HepG2 (cell line): ENCODE measurements at regions not wholly inside any gene's neighbourhood (a gene's known extent, or its start where the extent isn't known, plus 50 kb on each side); places are given as distances from the start of the nearest gene placed in this dataset.

ENCODE experiments used
- ATAC-seq: fragments of 200-7000 bp; cut with Tn5 transposase; 3 replicates; pipeline ENCODE4 v1.9.1; 2020; ENCODE audit warnings: mild to moderate bottlenecking, moderate library complexity
- BruUV-seq: library from RNA; stranded (reverse); fragments of 400-500 nt; replicated peaks from 2 replicates; lab custom pipeline; 2021; lab: Mats Ljungman, UMichigan
- CTCF ChIA-PET: fragments of 300-600 bp; formaldehyde crosslinking; extraction: SDS; loops from one replicate; lab custom pipeline; 2021; ENCODE audit warnings: low total read pairs, inconsistent platforms, low intra/inter-chr PET ratio; lab: Yijun Ruan, JAX
- POLR2A ChIA-PET: fragments of 350-600 bp; sonication (Branson Sonifier 250); formaldehyde crosslinking; loops from one replicate; lab custom pipeline; 2020; ENCODE audit warnings: antibody characterized with exemption, inconsistent platforms; lab: Yijun Ruan, JAX
- DNase-seq: peaks from one replicate; pipeline ENCODE4 v3.0.0-alpha.2; 2015; ENCODE audit warnings: low spot score
- FAIRE-seq: peaks from 3 replicates; lab custom pipeline; 2011; peaks lifted over from hg19 to GRCh38; lab: Jason Lieb, UNC
- H2AFZ ChIP-seq: one replicate; pipeline ENCODE4 v1.6.1; 2011; ENCODE audit warnings: low read length, inconsistent platforms
- H3K27ac ChIP-seq: fragments of 300-600 bp; 3 replicates; pipeline ENCODE4 v1.8.0; 2011; ENCODE audit warnings: mixed run types, mild to moderate bottlenecking, mixed read lengths, low read length, inconsistent platforms; ENCODE audit not compliant: insufficient read depth; ENCODE audit errors: extremely low read length
- H3K27me3 ChIP-seq, 2 experiments: fragments of 200-600 bp in 1 of 2; 2 replicates in 1 of 2; 3 replicates in 1 of 2; pipeline versions ENCODE4 v1.6.0 to v1.8.0; 2011; ENCODE audit warnings: low read length in 2 of 2, mild to moderate bottlenecking in 2 of 2, moderate library complexity in 2 of 2, inconsistent platforms in 1 of 2; ENCODE audit not compliant: insufficient read depth in 2 of 2, control insufficient read depth in 1 of 2
- H3K36me3 ChIP-seq, 2 experiments: fragments of 200-600 bp in 1 of 2; replicated peaks in 1 of 2; 2 replicates in 1 of 2; 3 replicates in 1 of 2; pipeline versions ENCODE4 v1.5.1 to v1.8.0; 2011; ENCODE audit warnings: low read length in 2 of 2, inconsistent platforms in 1 of 2; ENCODE audit not compliant: insufficient read depth in 2 of 2, control insufficient read depth in 1 of 2
- H3K4me1 ChIP-seq: 2 replicates; pipeline ENCODE4 v1.5.1; 2012; ENCODE audit warnings: low read length, inconsistent platforms; ENCODE audit not compliant: insufficient read depth
- H3K4me2 ChIP-seq: 2 replicates; pipeline ENCODE4 v1.6.0; 2011; ENCODE audit warnings: low read depth, low read length, inconsistent platforms
- H3K4me3 ChIP-seq, 3 experiments: fragments of 200-600 bp in 1 of 3; sonication (generic), shearing (Covaris generic) in 1 of 3; replicated peaks in 1 of 3; 2 replicates each; pipeline ENCODE4 v1.5.1; 2011 to 2016; ENCODE audit warnings: low read length in 3 of 3, inconsistent platforms in 2 of 3, low read depth in 2 of 3, mild to moderate bottlenecking in 2 of 3, control low read depth in 1 of 3, mixed read lengths in 1 of 3; ENCODE audit not compliant: insufficient read depth in 1 of 3
- H3K79me2 ChIP-seq: one replicate; pipeline ENCODE4 v1.6.1; 2011; ENCODE audit warnings: low read length, inconsistent platforms; ENCODE audit not compliant: insufficient read depth
- H3K9ac ChIP-seq: 2 replicates; pipeline ENCODE4 v1.6.0; 2011; ENCODE audit warnings: mild to moderate bottlenecking, low read depth, low read length, inconsistent platforms; ENCODE audit not compliant: insufficient read depth
- H3K9me3 ChIP-seq: 2 replicates; pipeline ENCODE4 v1.5.1; 2012; ENCODE audit warnings: mild to moderate bottlenecking, low read length
- H4K20me1 ChIP-seq: 2 replicates; pipeline ENCODE4 v1.6.0; 2011; ENCODE audit warnings: inconsistent platforms, mild to moderate bottlenecking, low read length, moderate library complexity; ENCODE audit not compliant: insufficient read depth
- CHD2 ChIP-seq: IDR thresholded peaks from 2 replicates; pipeline ENCODE4 v1.6.1; 2011; ENCODE audit warnings: low read depth, low read length, improper control_type of control experiment
- ELK4 ChIP-seq: sonication (generic); formaldehyde crosslinking; IDR thresholded peaks from 2 replicates; pipeline ENCODE4 v1.9.0; 2021; ENCODE audit warnings: missing genetic modification reagents, borderline replicate concordance
- HIVEP1 ChIP-seq: sonication (generic); formaldehyde crosslinking; IDR thresholded peaks from 2 replicates; pipeline ENCODE4 v1.4.0; 2020; ENCODE audit warnings: mild to moderate bottlenecking, missing genetic modification reagents
- KMT2A ChIP-seq: sonication (generic); formaldehyde crosslinking; IDR thresholded peaks from 2 replicates; pipeline ENCODE4 v1.4.0; 2020; ENCODE audit warnings: missing genetic modification reagents
- MAF1 ChIP-seq: sonication (generic); formaldehyde crosslinking; IDR thresholded peaks from 2 replicates; pipeline ENCODE4 v1.5.0; 2020; ENCODE audit warnings: missing genetic modification reagents, borderline replicate concordance
- MTF2 ChIP-seq: sonication (generic); formaldehyde crosslinking; IDR thresholded peaks from 2 replicates; pipeline ENCODE4 v1.5.0; 2020; ENCODE audit warnings: missing genetic modification reagents, borderline replicate concordance
- RFX1 ChIP-seq: fragments of 450-650 bp; IDR thresholded peaks from 2 replicates; pipeline ENCODE4 v1.6.1; 2017
- SKI ChIP-seq: fragments of 450-650 bp; IDR thresholded peaks from one replicate; pipeline ENCODE4 v1.6.1; 2018; ENCODE audit warnings: mild to moderate bottlenecking; ENCODE audit not compliant: partially characterized antibody
- STAG1 ChIP-seq: sonication (generic); formaldehyde crosslinking; IDR thresholded peaks from 2 replicates; pipeline ENCODE4 v1.4.0; 2020; ENCODE audit warnings: missing genetic modification reagents
- TEAD3 ChIP-seq: optimal IDR thresholded peaks from 2 replicates; pipeline ENCODE3; 2016; ENCODE audit warnings: borderline replicate concordance
- TRAFD1 ChIP-seq: sonication (generic); formaldehyde crosslinking; IDR thresholded peaks from 2 replicates; pipeline ENCODE4 v1.5.1; 2020; ENCODE audit warnings: missing genetic modification reagents, mild to moderate bottlenecking, borderline replicate concordance
- ZFP62 ChIP-seq: sonication (generic); formaldehyde crosslinking; IDR thresholded peaks from 2 replicates; pipeline ENCODE4 v1.4.0; 2020; ENCODE audit warnings: missing genetic modification reagents
- ZNF136 ChIP-seq: sonication (generic); formaldehyde crosslinking; IDR thresholded peaks from 2 replicates; pipeline ENCODE4 v1.8.1; 2022; ENCODE audit warnings: low read depth, mild to moderate bottlenecking, moderate library complexity, missing genetic modification reagents
- ZNF432 ChIP-seq: sonication (generic); formaldehyde crosslinking; IDR thresholded peaks from 2 replicates; pipeline ENCODE4 v1.5.0; 2020; ENCODE audit warnings: missing genetic modification reagents, mild to moderate bottlenecking, borderline replicate concordance
- ZNF776 ChIP-seq: sonication (generic); formaldehyde crosslinking; IDR thresholded peaks from 2 replicates; pipeline ENCODE4 v1.4.0; 2020; ENCODE audit warnings: mild to moderate bottlenecking, missing genetic modification reagents
- ZSCAN30 ChIP-seq: sonication (generic); formaldehyde crosslinking; IDR thresholded peaks from 2 replicates; pipeline ENCODE4 v1.5.0; 2020; ENCODE audit warnings: mild to moderate bottlenecking, missing genetic modification reagents
- whole genome bisulfite sequencing: methylation state at CpG from one replicate; pipeline ENCODE4 v1.1.6; 2017; ENCODE audit warnings: low lambda C conversion rate; 5-methylcytosine and 5-hydroxymethylcytosine counted together
- in situ Hi-C: cut with HindIII; loops from 2 replicates; pipeline ENCODE4 v1.10.0; 2017; ENCODE audit warnings: low pct_unique_long_range_greater_than_20kb; ENCODE audit not compliant: extremely low pct_ligation_motif_present
- intact Hi-C: fragments of 100-400 bp; cut with micrococcal nuclease; formaldehyde crosslinking; loops from one replicate; pipeline ENCODE4 v1.10.0; 2022; ENCODE audit not compliant: unreplicated experiment

GRCh38 chr2:235366390-235366789 lies 127.5 kb upstream of the AGAP1 start (continued):
- TF ChIP-seq SKI (no peak), MAF1 (CRISPR knock-in tag) (no peak)
- TF ChIP-seq, all 625 proteins: peak for 0

GRCh38 chr2:235366807-235367206 lies 127.0 kb upstream of the AGAP1 start:
- TF ChIP-seq STAG1 (CRISPR knock-in tag) (no peak), ZFP62 (CRISPR knock-in tag) (no peak), ZNF432 (no peak), TRAFD1 (CRISPR knock-in tag) (no peak), ELK4 (CRISPR knock-in tag) (no peak), TEAD3 (CRISPR knock-in tag) (no peak), ZSCAN30 (no peak), CHD2 (no peak), RFX1 (no peak), ZNF136 (CRISPR knock-in tag) (no peak), ZNF776 (CRISPR knock-in tag) (no peak), MTF2 (CRISPR knock-in tag) (no peak), HIVEP1 (no peak), KMT2A (no peak)
- Histone ChIP-seq H3K9me3 (no peaks in the 10 kb centered on the region), H3K4me2 (no peak overlapping the region), H3K4me3 (no peak overlapping the region), H3K4me1 (no peaks in the 10 kb centered on the region), H3K79me2 (no peaks in the 10 kb centered on the region), H3K9ac (no peak overlapping the region), H2AFZ (no peak overlapping the region), H4K20me1 (no peaks in the 10 kb centered on the region), H3K36me3 (no peaks in the 10 kb centered on the region), H3K27ac (no peak overlapping the region), H3K27me3 (peaks cover 4 to 50% of the 10 kb centered on the region in 2 experiments; a peak in 3 of 5 replicates)
- ChIA-PET POLR2A (no interaction called here), CTCF (no interaction called here)
- no peak for ATAC-seq
- no TSS peak for BruUV-seq
- 36% methylated on average over 8 of the region's 8 CpGs for WGBS
- in situ Hi-C loops: no loop called here
- intact Hi-C loops: no loop called here
- FAIRE-seq: no peak
- DNase-seq: no peak
